ENCODE measurements at regions not wholly inside any gene's neighbourhood (a gene's known extent, or its start where the extent isn't known, plus 50 kb on each side); places are given as distances from the start of the nearest gene placed in this dataset.
"Not testable (repeated sequence)": the region's sequence is repeated elsewhere in the genome, so short reads cannot be mapped to it uniquely, and the experiment has no call there.

DNA sequence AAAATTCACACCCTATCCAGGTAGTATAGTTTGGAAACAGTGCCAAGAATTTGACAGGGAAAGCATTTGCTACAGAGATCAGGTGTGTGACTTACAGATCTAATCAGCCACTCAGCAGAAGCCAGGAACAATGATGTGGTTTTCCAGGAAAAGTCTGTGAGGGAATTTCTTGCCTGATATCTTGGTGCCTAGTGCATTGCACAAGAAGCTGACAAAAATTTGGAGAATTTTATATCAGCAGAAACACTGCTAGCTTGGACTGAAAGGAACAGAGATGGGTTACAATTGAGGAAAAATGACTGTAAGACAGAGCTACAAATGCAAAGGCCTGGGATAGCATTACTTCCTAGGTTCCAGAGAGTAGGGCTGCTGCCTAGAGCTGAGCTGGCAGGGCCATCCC is 658.1 kb upstream of the CHD1 start:
- no peaks in the 10 kb centered on the region for H3K27me3 ChIP-seq
- intact Hi-C loops (cut with DNase I), result no loop called here
- H3K36me3 ChIP-seq, result no peaks in the 10 kb centered on the region
- DNase-seq, result no peak
- no peaks in the 10 kb centered on the region for H3K9me3 ChIP-seq
- ATAC-seq, result no peak
- H3K4me1 ChIP-seq, result no peaks in the 10 kb centered on the region
- no peak overlapping the region for H3K4me3 ChIP-seq
- TF ChIP-seq POLR2A (IDR thresholded peaks at IDR 0.05), result no peak
- TF ChIP-seq, protein P1, sequence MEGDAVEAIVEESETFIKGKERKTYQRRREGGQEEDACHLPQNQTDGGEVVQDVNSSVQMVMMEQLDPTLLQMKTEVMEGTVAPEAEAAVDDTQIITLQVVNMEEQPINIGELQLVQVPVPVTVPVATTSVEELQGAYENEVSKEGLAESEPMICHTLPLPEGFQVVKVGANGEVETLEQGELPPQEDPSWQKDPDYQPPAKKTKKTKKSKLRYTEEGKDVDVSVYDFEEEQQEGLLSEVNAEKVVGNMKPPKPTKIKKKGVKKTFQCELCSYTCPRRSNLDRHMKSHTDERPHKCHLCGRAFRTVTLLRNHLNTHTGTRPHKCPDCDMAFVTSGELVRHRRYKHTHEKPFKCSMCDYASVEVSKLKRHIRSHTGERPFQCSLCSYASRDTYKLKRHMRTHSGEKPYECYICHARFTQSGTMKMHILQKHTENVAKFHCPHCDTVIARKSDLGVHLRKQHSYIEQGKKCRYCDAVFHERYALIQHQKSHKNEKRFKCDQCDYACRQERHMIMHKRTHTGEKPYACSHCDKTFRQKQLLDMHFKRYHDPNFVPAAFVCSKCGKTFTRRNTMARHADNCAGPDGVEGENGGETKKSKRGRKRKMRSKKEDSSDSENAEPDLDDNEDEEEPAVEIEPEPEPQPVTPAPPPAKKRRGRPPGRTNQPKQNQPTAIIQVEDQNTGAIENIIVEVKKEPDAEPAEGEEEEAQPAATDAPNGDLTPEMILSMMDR (IDR thresholded peaks at IDR 0.05), result no peak
- H3K27ac ChIP-seq, result no peak overlapping the region

DNA sequence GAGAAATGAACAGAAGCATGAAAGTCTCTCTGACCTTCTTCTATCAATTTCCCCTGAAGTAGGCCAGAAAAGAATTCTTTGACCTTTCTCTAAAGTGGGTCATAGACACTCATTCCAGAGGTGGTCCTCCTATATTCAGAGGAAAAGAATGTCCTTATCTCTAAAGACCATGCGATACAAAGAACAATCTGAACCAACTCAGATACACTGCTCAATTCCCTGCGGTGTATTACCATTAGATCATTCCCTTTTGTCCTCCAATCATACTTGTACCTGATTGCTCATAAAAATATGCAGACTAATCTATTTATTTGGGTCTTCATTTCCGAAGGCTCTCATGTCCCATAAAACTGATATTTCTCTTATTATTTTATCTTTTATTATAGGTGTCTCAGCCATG is 652.4 kb upstream of the CHD1 start:
- DNase-seq; H3K27ac ChIP-seq; H3K4me1 ChIP-seq; H3K27me3 ChIP-seq; intact Hi-C loops (cut with DNase I); H3K4me3 ChIP-seq; H3K9me3 ChIP-seq; H3K36me3 ChIP-seq; ATAC-seq: not testable (repeated sequence)
- WGBS (ENCODE audit: insufficient coverage, low coverage, low lambda C conversion rate, missing lambda C conversion rate), result 24% methylated on average over 3 of the region's 3 CpGs

GRCh38 chr5:99562937-99563627 is 634.3 kb upstream of the CHD1 start:
- H3K4me1 ChIP-seq; H3K9me3 ChIP-seq; H3K27me3 ChIP-seq; H3K36me3 ChIP-seq; intact Hi-C loops (cut with DNase I); ATAC-seq; H3K27ac ChIP-seq; H3K4me3 ChIP-seq; DNase-seq: not testable (repeated sequence)
- WGBS (ENCODE audit: insufficient coverage, low coverage, low lambda C conversion rate, missing lambda C conversion rate), result 43% methylated on average over 3 of the region's 15 CpGs

- intact Hi-C loops (cut with DNase I), result no loop called here
- Histone ChIP-seq H3K9me3 (no peaks in the 10 kb centered on the region), H3K4me3 (no peak overlapping the region), H3K27ac (no peak overlapping the region), H3K4me1 (no peaks in the 10 kb centered on the region), H3K36me3 (no peaks in the 10 kb centered on the region), H3K27me3 (no peaks in the 10 kb centered on the region)
- WGBS (ENCODE audit: insufficient coverage, low coverage, low lambda C conversion rate, missing lambda C conversion rate), result 40% methylated on average over 1 of the region's 1 CpG
- no peak for DNase-seq
- ATAC-seq, result no peak
- TF ChIP-seq POLR2A (IDR thresholded peaks at IDR 0.05), result no peak
- TF ChIP-seq, protein P1 (IDR thresholded peaks at IDR 0.05), result no peak
These were observed 624.5 kb upstream of the CHD1 start for GRCh38 chr5:99553211-99553810.

- Histone ChIP-seq H3K27ac (no peak overlapping the region), H3K9me3 (no peaks in the 10 kb centered on the region), H3K36me3 (no peaks in the 10 kb centered on the region), H3K4me3 (no peak overlapping the region), H3K4me1 (no peaks in the 10 kb centered on the region), H3K27me3 (no peaks in the 10 kb centered on the region)
- no peak for ATAC-seq
- 33% methylated on average over 1 of the region's 1 CpG for WGBS (ENCODE audit: insufficient coverage, low coverage, low lambda C conversion rate, missing lambda C conversion rate)
- DNase-seq, result no peak
- intact Hi-C loops (cut with DNase I), result no loop called here
- no peak for TF ChIP-seq POLR2A (IDR thresholded peaks at IDR 0.05)
- TF ChIP-seq, protein P1 (IDR thresholded peaks at IDR 0.05), result no peak
These were observed 615.5 kb upstream of the CHD1 start for GRCh38 chr5:99544356-99544755.
